C4-2B (cell line): ENCODE measurements at regions not wholly inside any gene's neighbourhood (a gene's known extent, or its start where the extent isn't known, plus 50 kb on each side); places are given as distances from the start of the nearest gene placed in this dataset.

Experiments used
- CTCF ChIP-seq: fragments of 450-650 bp; conservative IDR thresholded peaks from 2 replicates; pipeline ENCODE4 v1.5.1; 2017; ENCODE audit warnings: mild to moderate bottlenecking
- ZFX ChIP-seq: fragments of 450-650 bp; IDR thresholded peaks from 2 replicates; pipeline ENCODE4 v1.6.1; 2017

DNA sequence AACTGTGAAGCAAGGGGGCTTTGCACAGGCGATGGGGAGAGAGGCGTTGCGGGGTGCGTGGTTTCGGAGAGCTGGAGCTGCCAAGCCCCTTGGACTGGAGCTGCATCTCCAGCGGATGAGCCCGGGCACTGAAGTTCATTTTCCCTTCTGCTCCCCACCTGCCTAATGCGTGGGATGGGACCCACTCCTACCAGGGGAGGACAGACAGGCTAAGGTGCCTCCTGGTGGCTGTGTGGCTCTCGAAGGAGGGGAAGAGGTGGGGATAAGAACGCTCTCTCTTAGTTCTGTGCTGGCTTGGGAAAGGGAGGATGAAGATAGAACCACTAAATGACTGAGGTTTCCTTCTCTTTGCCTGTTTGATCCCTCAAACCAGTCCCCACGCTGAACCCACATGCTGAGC, 177.6 kb upstream of the PITRM1 start:
- no peak for TF ChIP-seq CTCF
- no peak for TF ChIP-seq ZFX
